ENCODE measurements at regions not wholly inside any gene's neighbourhood (a gene's known extent, or its start where the extent isn't known, plus 50 kb on each side); places are given as distances from the start of the nearest gene placed in this dataset.

DNA sequence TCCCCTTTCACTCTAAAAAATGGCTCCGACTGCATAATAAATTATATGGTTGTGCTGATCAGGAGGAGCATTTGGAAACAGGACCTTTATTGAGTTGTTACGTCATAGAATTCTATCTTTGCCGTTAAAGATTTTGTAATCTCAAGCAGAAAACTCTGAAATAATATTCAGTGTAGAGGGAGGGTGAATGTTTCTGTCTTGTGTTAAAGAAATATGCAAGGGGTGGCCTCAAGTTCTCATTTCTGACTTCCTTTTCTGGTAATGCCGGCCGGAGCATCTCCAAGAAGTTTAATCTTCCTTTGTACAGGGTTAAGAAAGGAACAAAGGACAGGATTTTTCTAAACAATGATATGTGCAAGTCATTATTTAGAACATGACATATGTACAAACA, 165.1 kb downstream of the SLC38A4 start:
- Histone ChIP-seq H2BK120ac (replicated peaks; ENCODE audit: low read depth, low read length) (no peak overlapping the region), H3K79me2 (ENCODE audit: control insufficient read depth in 1 of 2, insufficient read depth in 2 of 2, low read length in 2 of 2) (no peaks in the 10 kb centered on the region), H3K36me3 (ENCODE audit: control insufficient read depth in 2 of 4, insufficient read depth in 4 of 4, low read length in 3 of 4) (no peaks in the 10 kb centered on the region), H2BK5ac (ENCODE audit: low read depth, low read length) (no peak overlapping the region), H4K20me1 (replicated peaks in 1 of 2; ENCODE audit: control insufficient read depth in 1 of 2, insufficient read depth in 2 of 2, low read length in 2 of 2) (no peaks in the 10 kb centered on the region), H3K4ac (replicated peaks; ENCODE audit: insufficient read length, low read depth, low read length) (no peak overlapping the region), H3K23ac (ENCODE audit: insufficient read length) (no peak overlapping the region), H3K14ac (ENCODE audit: insufficient read length) (no peak overlapping the region), H3K18ac (ENCODE audit: extremely low read depth, low read length) (no peak overlapping the region), H2BK15ac (ENCODE audit: low read length) (no peak overlapping the region), H3K23me2 (ENCODE audit: low read depth, low read length) (no peaks in the 10 kb centered on the region), H4K8ac (ENCODE audit: extremely low read depth, insufficient read depth, low read length) (no peak overlapping the region), H4K5ac (ENCODE audit: insufficient read length, low read depth, low read length) (no peak overlapping the region), H4K91ac (replicated peaks; ENCODE audit: insufficient read length, low read length) (no peak overlapping the region), H3K4me1 (replicated peaks in 1 of 4; ENCODE audit: control insufficient read depth in 3 of 4, insufficient read depth in 4 of 4, low read length in 3 of 4) (no peaks in the 10 kb centered on the region; a peak in 1 of 7 replicates), H2BK12ac (ENCODE audit: low read depth, low read length) (no peak overlapping the region), H2AFZ (ENCODE audit: low read length) (no peak overlapping the region), H3K9ac (replicated peaks in 1 of 4; ENCODE audit: extremely low read depth in 1 of 4, low read depth in 3 of 4, low read length in 3 of 4) (no peak overlapping the region), H3K56ac (replicated peaks; ENCODE audit: insufficient read length, low read depth, low read length) (no peak overlapping the region), H3K27ac (ENCODE audit: low read depth, low read length) (no peak overlapping the region), H3K79me1 (ENCODE audit: low read depth, low read length) (no peaks in the 10 kb centered on the region), H3K27me3 (replicated peaks in 1 of 4; ENCODE audit: control insufficient read depth in 3 of 4, extremely low read depth in 1 of 4, insufficient read depth in 3 of 4, low read length in 3 of 4) (no peaks in the 10 kb centered on the region), H3K4me2 (ENCODE audit: insufficient read depth in 1 of 2, low read depth in 2 of 2, low read length in 2 of 2) (no peak overlapping the region), H3K4me3 (ENCODE audit: extremely low read depth in 1 of 4, insufficient read depth in 2 of 4, low read depth in 3 of 4, low read length in 4 of 4) (no peak overlapping the region), H2AK5ac (ENCODE audit: low read depth, low read length) (no peak overlapping the region), H3K9me3 (ENCODE audit: insufficient read depth in 2 of 2, low read depth in 1 of 2, low read length in 1 of 2) (no peaks in the 10 kb centered on the region), H2BK20ac (ENCODE audit: low read length) (no peak overlapping the region)
- no peak for TF ChIP-seq CREB1 (IDR thresholded peaks at IDR 0.05)
- no peak for TF ChIP-seq TEAD4 (IDR thresholded peaks at IDR 0.05; ENCODE audit: low read depth, low read length)
- CTCF ChIA-PET (ENCODE audit: partially characterized antibody), result interaction anchor here (0.8 to 1.4 kb wide), 14 partner anchors 9 to 591 kb away, joined by 3 to 9 read pairs (median 3); no protein-coding TSS in a partner anchor
- POLR2A ChIA-PET (ENCODE audit: partially characterized antibody), result interaction anchor here (1.1 to 2.1 kb wide), 3 partner anchors 287 to 301 kb away, joined by 3 to 13 read pairs (median 4); no protein-coding TSS in a partner anchor
- FAIRE-seq, result no peak
- WGBS, 2 experiments (ENCODE audit: extremely low coverage in 1 of 2, insufficient coverage in 1 of 2, insufficient read length in 1 of 2, insufficient replicate concordance in 2 of 2, low coverage in 1 of 2, low lambda C conversion rate in 2 of 2, missing lambda C conversion rate in 1 of 2), result 95% methylated on average over 5 of the region's 5 CpGs; no CpG with 5 or more reads in 1 of the 2 experiments
- no peak for DNase-seq (ENCODE audit: low read depth in 1 of 2, low spot score in 2 of 2)
